T-helper 1 cell treated with Interleukin-12 subunit alpha and Interleukin-12 subunit beta and Interleukin-4 antibody, amounts not matched to agents 30 μg/mL and 1 μg/mL, for 36 hours (primary cell): ENCODE measurements at regions not wholly inside any gene's neighbourhood (a gene's known extent, or its start where the extent isn't known, plus 50 kb on each side); places are given as distances from the start of the nearest gene placed in this dataset.

Experiments used
- H3K27ac Mint-ChIP-seq: one replicate; pipeline ENCODE4 v1.8.0; 2021; ENCODE audit warnings: mild to moderate bottlenecking, mixed read lengths
- H3K27me3 Mint-ChIP-seq: one replicate; pipeline ENCODE4 v1.8.0; 2021; ENCODE audit warnings: low read depth, mixed read lengths
- H3K36me3 Mint-ChIP-seq: one replicate; pipeline ENCODE4 v1.8.0; 2021; ENCODE audit warnings: low read depth, mixed read lengths
- H3K4me1 Mint-ChIP-seq: one replicate; pipeline ENCODE4 v1.8.0; 2021; ENCODE audit warnings: low read depth, mixed read lengths
- H3K4me3 Mint-ChIP-seq: one replicate; pipeline ENCODE4 v1.8.0; 2021; ENCODE audit warnings: mild to moderate bottlenecking, moderate library complexity, mixed read lengths
- H3K9me3 Mint-ChIP-seq: one replicate; pipeline ENCODE4 v1.8.0; 2021; ENCODE audit warnings: mixed read lengths

- Mint-ChIP-seq H3K27me3 (no peaks in the 10 kb centered on the region), H3K27ac (no peak overlapping the region), H3K4me1 (peaks cover under 1% of the 10 kb centered on the region), H3K36me3 (no peaks in the 10 kb centered on the region), H3K4me3 (no peak overlapping the region), H3K9me3 (peaks cover 14% of the 10 kb centered on the region)
Measured at GRCh38 chr21:35211782-35212181, 162.7 kb upstream of the RUNX1 start.

- Mint-ChIP-seq H3K9me3 (peaks cover 14% of the 10 kb centered on the region), H3K27ac (no peak overlapping the region), H3K27me3 (no peaks in the 10 kb centered on the region), H3K4me1 (peaks cover 14% of the 10 kb centered on the region), H3K4me3 (no peak overlapping the region), H3K36me3 (no peaks in the 10 kb centered on the region)
Measured at GRCh38 chr21:35210093-35210492, 161.0 kb upstream of the RUNX1 start.

- Mint-ChIP-seq H3K27me3 (no peaks in the 10 kb centered on the region), H3K27ac (no peak overlapping the region), H3K9me3 (peaks cover 14% of the 10 kb centered on the region), H3K36me3 (no peaks in the 10 kb centered on the region), H3K4me3 (no peak overlapping the region), H3K4me1 (peaks cover 19% of the 10 kb centered on the region)
Measured at GRCh38 chr21:35208810-35209517, 159.9 kb upstream of the RUNX1 start.

DNA sequence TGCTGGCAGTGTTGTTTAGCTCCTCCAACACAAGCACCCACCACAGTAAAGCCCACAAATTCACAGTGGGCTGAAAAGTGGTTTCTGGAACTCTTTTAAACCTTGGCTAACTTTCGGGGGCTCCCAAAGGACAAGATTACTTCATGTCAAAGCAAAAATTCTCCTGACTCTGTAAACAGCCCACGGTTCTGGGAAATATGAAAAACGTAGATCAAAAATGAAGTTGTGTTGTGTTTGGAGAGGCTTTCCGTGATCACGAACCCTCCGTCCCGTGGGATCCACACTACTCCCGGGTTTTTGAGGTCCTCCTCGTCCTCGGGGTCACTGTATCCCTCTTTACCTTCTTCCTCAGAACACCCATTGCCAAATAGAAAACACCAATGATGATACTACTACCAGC lies 159.0 kb upstream of the RUNX1 start:
- no peak overlapping the region for H3K4me3 Mint-ChIP-seq
- no peak overlapping the region for H3K27ac Mint-ChIP-seq
- no peaks in the 10 kb centered on the region for H3K27me3 Mint-ChIP-seq
- H3K36me3 Mint-ChIP-seq, result no peaks in the 10 kb centered on the region
- H3K4me1 Mint-ChIP-seq, result peaks cover 19% of the 10 kb centered on the region
- H3K9me3 Mint-ChIP-seq, result peaks cover 10% of the 10 kb centered on the region

GRCh38 chr21:35207322-35207721 lies 158.2 kb upstream of the RUNX1 start:
- H3K9me3 Mint-ChIP-seq, result peaks cover 10% of the 10 kb centered on the region
- H3K27ac Mint-ChIP-seq, result no peak overlapping the region
- H3K36me3 Mint-ChIP-seq, result no peaks in the 10 kb centered on the region
- H3K4me3 Mint-ChIP-seq, result no peak overlapping the region
- peaks cover 19% of the 10 kb centered on the region for H3K4me1 Mint-ChIP-seq
- H3K27me3 Mint-ChIP-seq, result no peaks in the 10 kb centered on the region

DNA sequence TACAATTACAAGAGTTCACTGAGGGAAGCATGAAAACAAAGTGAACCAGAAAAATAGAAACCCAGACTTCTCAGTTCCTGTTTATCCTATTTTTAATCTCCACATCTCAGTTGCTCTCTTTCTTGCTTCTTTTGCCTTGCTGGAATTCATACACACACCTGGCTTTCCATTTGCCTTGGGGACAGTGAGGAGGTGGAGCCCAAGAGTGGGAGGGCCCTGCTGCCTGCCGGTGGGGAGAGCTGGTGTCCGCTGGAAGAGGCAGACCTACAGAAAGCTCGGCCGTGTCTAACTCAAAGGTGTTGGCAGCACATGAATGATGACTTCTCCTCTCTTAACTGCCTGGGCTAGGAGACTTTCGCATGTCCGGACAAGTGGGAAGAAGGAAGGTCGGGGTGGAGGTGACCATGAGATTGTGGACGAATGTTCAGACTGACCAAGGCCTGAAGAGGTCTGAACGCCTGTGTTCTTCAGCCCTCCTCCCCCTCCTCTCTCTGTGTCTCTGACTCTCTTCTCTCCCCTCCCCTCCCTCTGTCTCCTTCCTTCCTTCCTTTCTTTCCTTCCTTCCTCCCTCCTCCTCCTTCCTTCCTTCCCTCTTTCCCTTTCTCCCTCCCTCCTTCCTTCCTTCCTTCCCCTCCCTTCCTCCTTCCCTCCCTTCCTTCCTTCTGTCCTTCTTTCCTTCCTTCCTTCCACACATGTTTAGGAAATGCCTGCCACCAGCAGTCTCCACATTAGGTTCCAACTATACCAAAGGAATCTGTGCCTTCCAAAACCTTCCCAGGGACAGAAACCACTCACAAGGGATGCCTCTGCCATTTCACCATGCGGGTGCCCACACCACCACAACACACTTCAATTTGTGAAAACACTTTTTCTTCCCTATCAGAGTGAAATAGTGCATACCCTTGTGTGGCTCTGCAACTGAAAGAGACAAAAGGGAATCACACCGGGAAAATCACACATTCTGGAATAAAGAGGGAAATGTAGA lies 157.3 kb upstream of the RUNX1 start:
- Mint-ChIP-seq H3K27me3 (no peaks in the 10 kb centered on the region), H3K36me3 (no peaks in the 10 kb centered on the region), H3K27ac (no peak overlapping the region), H3K4me1 (peaks cover 19% of the 10 kb centered on the region), H3K9me3 (peaks cover 10% of the 10 kb centered on the region), H3K4me3 (peak overlapping the region; percentile 14)

- Mint-ChIP-seq H3K4me1 (peaks cover 19% of the 10 kb centered on the region), H3K27me3 (no peaks in the 10 kb centered on the region), H3K4me3 (peak overlapping the region; percentile 80), H3K27ac (peak overlapping the region; percentile 77), H3K36me3 (no peaks in the 10 kb centered on the region), H3K9me3 (peaks cover 5% of the 10 kb centered on the region)
Measured at GRCh38 chr21:35204850-35205541, 155.9 kb upstream of the RUNX1 start.

GRCh38 chr21:35204125-35204524 lies 155.0 kb upstream of the RUNX1 start:
- H3K4me1 Mint-ChIP-seq, result peaks cover 19% of the 10 kb centered on the region

DNA sequence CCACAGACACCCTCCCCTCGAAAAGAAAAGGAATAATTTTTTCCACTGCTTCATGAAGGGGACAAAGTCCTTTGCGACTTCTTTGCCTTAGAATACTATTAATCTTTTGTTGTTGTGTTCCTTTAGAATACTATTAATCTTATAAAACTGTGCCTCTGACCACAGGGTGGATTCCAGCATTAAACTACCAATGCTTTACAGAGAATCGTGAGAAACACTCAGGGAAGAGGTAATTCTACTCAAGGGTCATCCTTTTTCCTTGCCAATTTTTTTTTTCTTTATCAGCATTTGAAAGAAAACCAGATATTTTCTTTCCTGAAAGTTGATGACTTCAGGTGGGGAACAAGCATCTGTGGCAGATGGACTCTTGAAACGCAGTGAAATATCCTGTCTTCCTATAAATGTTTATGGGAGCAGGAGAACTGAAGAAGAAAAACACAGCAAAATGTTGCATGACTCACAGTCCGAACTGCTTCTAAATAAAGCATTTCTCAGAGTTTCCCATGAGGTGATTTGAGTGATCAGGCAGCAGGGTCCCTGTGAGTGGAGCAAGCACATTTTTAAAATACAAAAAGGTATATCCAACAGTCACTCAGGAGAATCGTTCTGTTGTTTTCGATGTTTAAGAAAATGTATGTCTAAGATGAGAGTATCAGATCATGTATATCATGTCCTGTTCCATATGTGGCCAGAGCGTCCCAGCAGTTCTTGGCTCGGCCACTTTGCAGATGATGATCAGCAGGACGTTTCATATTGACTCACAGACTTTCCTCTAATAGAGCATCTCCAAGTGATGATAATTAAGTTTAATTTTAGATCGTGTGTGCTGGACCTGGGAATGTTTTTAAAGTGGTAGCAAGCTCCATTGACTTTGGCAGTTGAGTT lies 154.2 kb upstream of the RUNX1 start:
- Mint-ChIP-seq H3K27ac (no peak overlapping the region), H3K36me3 (no peaks in the 10 kb centered on the region), H3K4me3 (no peak overlapping the region), H3K4me1 (peaks cover 22% of the 10 kb centered on the region), H3K27me3 (no peaks in the 10 kb centered on the region), H3K9me3 (peaks cover 2% of the 10 kb centered on the region)

More at GRCh38 chr21:35204125-35204524, 155.0 kb upstream of the RUNX1 start:
- Mint-ChIP-seq H3K9me3 (no peaks in the 10 kb centered on the region), H3K27me3 (no peaks in the 10 kb centered on the region), H3K27ac (no peak overlapping the region), H3K36me3 (no peaks in the 10 kb centered on the region), H3K4me3 (no peak overlapping the region)

DNA sequence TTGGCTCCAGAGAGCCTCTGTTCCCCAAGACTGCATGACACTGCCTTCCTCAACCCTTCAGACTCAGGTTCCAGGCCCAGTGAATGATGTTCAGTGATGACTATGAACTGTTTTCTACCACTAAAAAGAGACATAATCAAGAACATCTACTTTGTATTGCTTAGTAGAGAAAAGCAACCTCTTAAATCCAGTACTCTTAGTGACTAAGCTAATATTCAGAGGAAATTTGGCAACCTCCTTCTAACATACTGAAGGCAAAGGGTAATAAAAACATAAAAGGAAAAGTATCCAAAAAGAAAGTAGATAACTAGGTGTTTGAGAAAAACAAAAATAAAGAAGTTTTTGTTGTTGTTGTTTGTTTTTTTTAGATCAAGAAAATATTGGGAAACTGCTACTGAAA lies 153.3 kb upstream of the RUNX1 start:
- Mint-ChIP-seq H3K36me3 (no peaks in the 10 kb centered on the region), H3K4me1 (peaks cover 24% of the 10 kb centered on the region), H3K27ac (no peak overlapping the region), H3K27me3 (no peaks in the 10 kb centered on the region), H3K9me3 (peaks cover 3% of the 10 kb centered on the region), H3K4me3 (no peak overlapping the region)

DNA sequence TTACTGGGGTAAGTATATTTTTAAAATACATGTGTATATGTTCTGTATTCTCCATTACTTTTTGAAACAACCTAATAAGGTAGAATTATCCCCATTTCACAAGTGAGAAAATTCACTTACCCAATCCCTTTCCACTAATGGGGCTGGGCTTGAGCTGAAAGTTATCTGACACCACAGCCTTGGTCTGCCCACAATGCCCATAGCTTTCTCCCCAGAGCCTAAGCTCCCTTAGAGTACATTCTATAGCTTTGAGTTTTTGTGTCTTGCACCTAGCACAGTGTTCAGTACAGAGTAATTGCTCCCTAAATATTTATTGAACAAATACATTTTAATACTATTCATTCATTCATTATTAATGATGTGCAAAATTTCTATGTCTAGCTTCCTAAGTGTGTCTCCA lies 152.7 kb upstream of the RUNX1 start:
- Mint-ChIP-seq H3K36me3 (no peaks in the 10 kb centered on the region), H3K4me3 (no peak overlapping the region), H3K27me3 (no peaks in the 10 kb centered on the region), H3K4me1 (peaks cover 24% of the 10 kb centered on the region), H3K27ac (no peak overlapping the region), H3K9me3 (peaks cover 3% of the 10 kb centered on the region)

DNA sequence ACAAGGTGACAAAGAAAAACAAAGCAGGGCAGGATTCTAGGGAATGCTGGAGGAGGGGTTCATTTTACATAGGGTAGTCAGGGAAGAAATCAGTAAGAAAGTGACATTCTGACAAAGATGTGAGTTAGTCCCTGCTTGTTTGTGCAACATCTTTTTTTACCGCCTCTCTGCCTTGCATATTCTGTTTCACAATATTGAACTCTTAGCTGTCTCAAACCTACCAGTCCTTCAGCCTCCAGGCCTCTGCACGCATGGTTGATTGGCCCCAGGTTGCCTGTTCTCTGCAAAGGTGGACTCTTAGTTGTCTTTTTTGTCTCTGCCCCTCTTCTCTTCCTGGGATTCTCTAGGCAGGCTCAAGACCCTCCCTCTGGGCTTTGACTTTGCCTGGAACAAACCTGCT lies 152.2 kb upstream of the RUNX1 start:
- Mint-ChIP-seq H3K27me3 (no peaks in the 10 kb centered on the region), H3K4me3 (no peak overlapping the region), H3K36me3 (no peaks in the 10 kb centered on the region), H3K4me1 (peaks cover 21% of the 10 kb centered on the region), H3K9me3 (peaks cover 3% of the 10 kb centered on the region), H3K27ac (no peak overlapping the region)

- H3K36me3 Mint-ChIP-seq, result no peaks in the 10 kb centered on the region
- peaks cover 4% of the 10 kb centered on the region for H3K27me3 Mint-ChIP-seq
- no peak overlapping the region for H3K4me3 Mint-ChIP-seq
- peaks cover 6% of the 10 kb centered on the region for H3K4me1 Mint-ChIP-seq
- H3K9me3 Mint-ChIP-seq, result peaks cover 9% of the 10 kb centered on the region
- H3K27ac Mint-ChIP-seq, result no peak overlapping the region
Measured at GRCh38 chr21:35199733-35200015, 150.6 kb upstream of the RUNX1 start.
